SK-N-MC (cell line): ENCODE measurements at regions not wholly inside any gene's neighbourhood (a gene's known extent, or its start where the extent isn't known, plus 50 kb on each side); places are given as distances from the start of the nearest gene placed in this dataset.
A peak's percentile ranks its signal among the peaks of the same experiment; 100 is the strongest.
"Not testable (repeated sequence)": the region's sequence is repeated elsewhere in the genome, so short reads cannot be mapped to it uniquely, and the experiment has no call there.

ENCODE experiments used
- DNase-seq: peaks from one replicate; pipeline ENCODE4 v3.0.0-alpha.2; 2011; ENCODE audit warnings: low read depth, low spot score
- H3K27ac ChIP-seq: fragments of 200-600 bp; sonication (generic); 2 replicates; pipeline ENCODE4 v1.5.1; 2016; ENCODE audit warnings: mixed run types
- H3K36me3 ChIP-seq: fragments of 200-600 bp; sonication (generic); 2 replicates; pipeline ENCODE4 v1.6.1; 2017; ENCODE audit warnings: antibody characterized with exemption, low read length, mixed read lengths; ENCODE audit not compliant: insufficient read depth
- H3K4me3 ChIP-seq: fragments of 200-600 bp; sonication (generic); 2 replicates; pipeline ENCODE4 v1.5.1; 2016
- H3K9ac ChIP-seq: fragments of 200-600 bp; sonication (generic); 2 replicates; pipeline ENCODE4 v1.8.0; 2017; ENCODE audit warnings: mixed run types, mixed read lengths; ENCODE audit not compliant: insufficient read length
- H3K9me3 ChIP-seq: fragments of 200-600 bp; sonication (generic); 2 replicates; pipeline ENCODE4 v1.6.1; 2017; ENCODE audit warnings: low read depth, mild to moderate bottlenecking, antibody characterized with exemption, low read length, moderate library complexity, mixed read lengths
- EZH2 ChIP-seq: fragments of 200-600 bp; sonication (generic); IDR thresholded peaks from one replicate; pipeline ENCODE4 v1.6.1; 2017; ENCODE audit warnings: antibody characterized with exemption
- FOXP2 ChIP-seq: optimal IDR thresholded peaks from 2 replicates; pipeline ENCODE3; 2011; ENCODE audit warnings: mild to moderate bottlenecking, moderate library complexity; ENCODE audit not compliant: insufficient read depth; ENCODE audit errors: extremely low read length, control extremely low read depth
- POLR2AphosphoS5 ChIP-seq: IDR thresholded peaks from 2 replicates; pipeline ENCODE4 v1.6.1; 2012; ENCODE audit warnings: mild to moderate bottlenecking, low read depth, low read length, borderline replicate concordance

- no peaks in the 10 kb centered on the region for H3K36me3 ChIP-seq
- no peaks in the 10 kb centered on the region for H3K9me3 ChIP-seq
- H3K4me3 ChIP-seq = no peak overlapping the region
- DNase-seq = no peak
- H3K9ac ChIP-seq = no peak overlapping the region
- peak overlapping the region; percentile 57; the same call in 1 of the 2 replicates for H3K27ac ChIP-seq
- TF ChIP-seq POLR2AphosphoS5 = no peak
These were observed 866.0 kb downstream of the LTN1 start for GRCh38 chr21:28126521-28127174.

- H3K9me3 ChIP-seq = no peaks in the 10 kb centered on the region
- no peak overlapping the region for H3K4me3 ChIP-seq
- TF ChIP-seq EZH2 (no peak), FOXP2 (no peak), POLR2AphosphoS5 (no peak)
- DNase-seq = no peak
- H3K9ac ChIP-seq = no peak overlapping the region
- no peak overlapping the region for H3K27ac ChIP-seq
- H3K36me3 ChIP-seq = no peaks in the 10 kb centered on the region
These were observed 868.1 kb downstream of the LTN1 start for GRCh38 chr21:28124541-28124940.

- no peak for DNase-seq
- H3K4me3 ChIP-seq = no peak overlapping the region
- no peak for TF ChIP-seq EZH2
- TF ChIP-seq POLR2AphosphoS5 = no peak
- TF ChIP-seq FOXP2 = no peak
- no peak overlapping the region for H3K27ac ChIP-seq
- H3K36me3 ChIP-seq = no peaks in the 10 kb centered on the region
- no peaks in the 10 kb centered on the region for H3K9me3 ChIP-seq
- H3K9ac ChIP-seq = no peak overlapping the region
These were observed 874.1 kb downstream of the LTN1 start for GRCh38 chr21:28118570-28118969.

- not testable (repeated sequence) for H3K27ac ChIP-seq, H3K9ac ChIP-seq, H3K9me3 ChIP-seq, H3K36me3 ChIP-seq, DNase-seq, H3K4me3 ChIP-seq
These were observed 877.7 kb downstream of the LTN1 start for GRCh38 chr21:28114986-28115385.

GRCh38 chr21:28113718-28114117 lies 879.0 kb downstream of the LTN1 start:
- no peak for TF ChIP-seq POLR2AphosphoS5
- TF ChIP-seq FOXP2 = no peak
- no peak for TF ChIP-seq EZH2
- no peak for DNase-seq
- no peaks in the 10 kb centered on the region for H3K36me3 ChIP-seq
- H3K27ac ChIP-seq = no peak overlapping the region
- no peaks in the 10 kb centered on the region for H3K9me3 ChIP-seq
- no peak overlapping the region for H3K4me3 ChIP-seq
- no peak overlapping the region for H3K9ac ChIP-seq

GRCh38 chr21:28112511-28112910 lies 880.2 kb downstream of the LTN1 start:
- Histone ChIP-seq H3K4me3 (no peak overlapping the region), H3K27ac (no peak overlapping the region), H3K9ac (no peak overlapping the region), H3K9me3 (no peaks in the 10 kb centered on the region), H3K36me3 (no peaks in the 10 kb centered on the region)
- TF ChIP-seq EZH2 (no peak), POLR2AphosphoS5 (no peak), FOXP2 (no peak)
- DNase-seq = no peak

- H3K9me3 ChIP-seq = no peaks in the 10 kb centered on the region
- TF ChIP-seq POLR2AphosphoS5 (no peak), FOXP2 (no peak), EZH2 (no peak)
- no peak for DNase-seq
- H3K27ac ChIP-seq = no peak overlapping the region
- no peak overlapping the region for H3K9ac ChIP-seq
- no peak overlapping the region for H3K4me3 ChIP-seq
- no peaks in the 10 kb centered on the region for H3K36me3 ChIP-seq
These were observed 881.5 kb downstream of the LTN1 start for GRCh38 chr21:28111151-28111619.

- H3K36me3 ChIP-seq = no peaks in the 10 kb centered on the region
- no peak overlapping the region for H3K9ac ChIP-seq
- no peak for TF ChIP-seq POLR2AphosphoS5
- no peak for TF ChIP-seq EZH2
- no peak for TF ChIP-seq FOXP2
- no peak overlapping the region for H3K27ac ChIP-seq
- DNase-seq = no peak
- no peaks in the 10 kb centered on the region for H3K9me3 ChIP-seq
- no peak overlapping the region for H3K4me3 ChIP-seq
These were observed 882.0 kb downstream of the LTN1 start for GRCh38 chr21:28110716-28111115.

- Histone ChIP-seq H3K27ac (no peak overlapping the region), H3K36me3 (no peaks in the 10 kb centered on the region), H3K4me3 (no peak overlapping the region), H3K9me3 (no peaks in the 10 kb centered on the region), H3K9ac (no peak overlapping the region)
- TF ChIP-seq FOXP2 (no peak), POLR2AphosphoS5 (no peak), EZH2 (no peak)
- DNase-seq = no peak
These were observed 882.6 kb downstream of the LTN1 start for GRCh38 chr21:28110074-28110473.
